Calu3 (cell line): ENCODE measurements at regions not wholly inside any gene's neighbourhood (a gene's known extent, or its start where the extent isn't known, plus 50 kb on each side); places are given as distances from the start of the nearest gene placed in this dataset.

Experiments
- BruUV-seq: library from RNA; stranded (reverse); fragments of 400-500 nt; replicated peaks from 2 replicates; lab custom pipeline; 2021; lab: Mats Ljungman, UMichigan
- CTCF ChIA-PET: fragments of 300-600 bp; sonication (Branson Sonifier 250); formaldehyde crosslinking; loops from one replicate; lab custom pipeline; 2022; ENCODE audit warnings: antibody characterized with exemption; lab: Charles Lee
- DNase-seq: peaks from one replicate; pipeline ENCODE4 v3.0.0; 2022
- H3K27ac Mint-ChIP-seq: one replicate; pipeline ENCODE4 v1.8.0; 2022; ENCODE audit warnings: mixed read lengths; ENCODE audit not compliant: unreplicated experiment
- H3K27me3 Mint-ChIP-seq: one replicate; pipeline ENCODE4 v1.8.0; 2022; ENCODE audit warnings: mixed read lengths; ENCODE audit not compliant: unreplicated experiment
- H3K36me3 Mint-ChIP-seq: one replicate; pipeline ENCODE4 v1.8.0; 2022; ENCODE audit warnings: mild to moderate bottlenecking, moderate library complexity, mixed read lengths; ENCODE audit not compliant: insufficient read depth, unreplicated experiment
- H3K4me1 Mint-ChIP-seq: one replicate; pipeline ENCODE4 v1.8.0; 2022; ENCODE audit warnings: mild to moderate bottlenecking, low read depth, mixed read lengths; ENCODE audit not compliant: unreplicated experiment
- H3K4me3 Mint-ChIP-seq: one replicate; pipeline ENCODE4 v1.8.0; 2022; ENCODE audit warnings: mild to moderate bottlenecking, low read depth, moderate library complexity, mixed read lengths; ENCODE audit not compliant: unreplicated experiment
- H3K9me3 Mint-ChIP-seq: one replicate; pipeline ENCODE4 v1.8.0; 2022; ENCODE audit warnings: low read depth, mixed read lengths; ENCODE audit not compliant: unreplicated experiment
- intact Hi-C: fragments of 100-400 bp; cut with micrococcal nuclease; formaldehyde crosslinking; loops from one replicate; pipeline ENCODE4 v1.10.0; 2022; ENCODE audit not compliant: unreplicated experiment
- TF ChIP-seq, protein P1 (sequence below): fragments of 200-600 bp; IDR thresholded peaks from one replicate; pipeline ENCODE4 v1.8.0; 2022; ENCODE audit warnings: antibody characterized with exemption; ENCODE audit not compliant: unreplicated experiment

DNA sequence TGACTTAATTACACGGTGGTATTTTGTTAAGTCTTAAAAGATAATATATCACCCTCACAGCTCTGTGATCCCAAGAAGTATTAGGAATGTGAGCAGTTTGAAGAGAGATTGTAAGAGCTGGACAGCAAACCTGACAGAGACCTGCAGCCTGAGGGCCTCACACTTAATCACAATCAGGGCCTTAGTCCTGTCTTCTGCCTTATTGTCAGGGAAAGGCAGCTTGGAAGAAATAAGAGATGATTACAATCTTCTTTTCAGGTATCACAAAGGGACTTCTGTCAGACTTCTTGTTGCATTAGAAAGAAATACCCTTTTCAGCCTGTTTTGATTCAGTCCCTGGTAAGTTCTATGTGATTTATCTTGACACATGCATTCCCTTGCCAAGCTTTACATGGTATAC lies 1433.8 kb upstream of the SLC39A10 start:
- CTCF ChIA-PET = no interaction called here
- BruUV-seq = no TSS peak
- intact Hi-C loops = no loop called here
- Mint-ChIP-seq H3K27ac (no peak overlapping the region), H3K36me3 (no peaks in the 10 kb centered on the region), H3K4me3 (no peak overlapping the region), H3K27me3 (no peaks in the 10 kb centered on the region), H3K9me3 (no peaks in the 10 kb centered on the region), H3K4me1 (no peaks in the 10 kb centered on the region)
- TF ChIP-seq, protein P1, sequence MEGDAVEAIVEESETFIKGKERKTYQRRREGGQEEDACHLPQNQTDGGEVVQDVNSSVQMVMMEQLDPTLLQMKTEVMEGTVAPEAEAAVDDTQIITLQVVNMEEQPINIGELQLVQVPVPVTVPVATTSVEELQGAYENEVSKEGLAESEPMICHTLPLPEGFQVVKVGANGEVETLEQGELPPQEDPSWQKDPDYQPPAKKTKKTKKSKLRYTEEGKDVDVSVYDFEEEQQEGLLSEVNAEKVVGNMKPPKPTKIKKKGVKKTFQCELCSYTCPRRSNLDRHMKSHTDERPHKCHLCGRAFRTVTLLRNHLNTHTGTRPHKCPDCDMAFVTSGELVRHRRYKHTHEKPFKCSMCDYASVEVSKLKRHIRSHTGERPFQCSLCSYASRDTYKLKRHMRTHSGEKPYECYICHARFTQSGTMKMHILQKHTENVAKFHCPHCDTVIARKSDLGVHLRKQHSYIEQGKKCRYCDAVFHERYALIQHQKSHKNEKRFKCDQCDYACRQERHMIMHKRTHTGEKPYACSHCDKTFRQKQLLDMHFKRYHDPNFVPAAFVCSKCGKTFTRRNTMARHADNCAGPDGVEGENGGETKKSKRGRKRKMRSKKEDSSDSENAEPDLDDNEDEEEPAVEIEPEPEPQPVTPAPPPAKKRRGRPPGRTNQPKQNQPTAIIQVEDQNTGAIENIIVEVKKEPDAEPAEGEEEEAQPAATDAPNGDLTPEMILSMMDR = no peak
- DNase-seq = no peak

- BruUV-seq = no TSS peak
- DNase-seq = no peak
- Mint-ChIP-seq H3K4me1 (peaks cover 13% of the 10 kb centered on the region), H3K27me3 (no peaks in the 10 kb centered on the region), H3K36me3 (no peaks in the 10 kb centered on the region), H3K27ac (no peak overlapping the region), H3K9me3 (peaks cover 7% of the 10 kb centered on the region), H3K4me3 (no peak overlapping the region)
- TF ChIP-seq, protein P1 = no peak
- intact Hi-C loops = no loop called here
- CTCF ChIA-PET = no interaction called here
Measured at GRCh38 chr2:194214192-194214591, 1442.8 kb upstream of the SLC39A10 start.

DNA sequence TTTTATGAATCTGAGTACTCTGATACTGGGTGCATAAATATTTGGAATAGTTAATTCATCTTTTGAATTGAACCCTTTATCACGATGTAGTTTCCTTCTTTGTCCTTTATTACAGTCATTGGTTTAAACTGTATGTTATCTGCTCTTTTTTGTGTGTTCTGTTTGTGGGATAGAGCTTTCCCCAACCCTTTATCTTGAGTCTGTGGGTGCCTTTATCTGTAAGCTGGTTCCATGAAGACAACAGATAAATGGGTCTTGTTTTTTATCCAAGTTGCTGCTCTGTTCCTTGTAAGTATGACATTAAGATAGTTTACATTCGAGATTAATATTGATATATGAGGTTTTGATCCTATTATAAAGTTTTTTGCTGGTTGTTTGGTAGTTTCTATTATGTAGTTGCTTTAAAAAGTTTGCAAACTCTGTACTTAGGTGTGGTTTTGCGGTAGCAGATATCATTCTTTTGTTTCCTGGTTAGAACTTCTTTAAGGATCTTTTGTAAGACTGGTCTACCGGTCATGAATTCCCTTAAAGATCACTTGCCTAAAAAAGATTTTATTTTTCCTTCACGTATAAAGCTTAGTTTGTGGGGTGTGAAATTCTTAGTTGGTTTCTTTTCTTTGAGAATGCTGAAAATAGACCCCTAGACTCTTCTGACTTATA lies 1451.3 kb upstream of the SLC39A10 start:
- DNase-seq = no peak
- peaks cover 8% of the 10 kb centered on the region for H3K4me1 Mint-ChIP-seq
- CTCF ChIA-PET = no interaction called here
- BruUV-seq = no TSS peak
- H3K4me3 Mint-ChIP-seq = no peak overlapping the region
- peaks cover 7% of the 10 kb centered on the region for H3K9me3 Mint-ChIP-seq
- TF ChIP-seq, protein P1 = no peak
- no peaks in the 10 kb centered on the region for H3K27me3 Mint-ChIP-seq
- intact Hi-C loops = no loop called here
- no peak overlapping the region for H3K27ac Mint-ChIP-seq
- no peaks in the 10 kb centered on the region for H3K36me3 Mint-ChIP-seq

DNA sequence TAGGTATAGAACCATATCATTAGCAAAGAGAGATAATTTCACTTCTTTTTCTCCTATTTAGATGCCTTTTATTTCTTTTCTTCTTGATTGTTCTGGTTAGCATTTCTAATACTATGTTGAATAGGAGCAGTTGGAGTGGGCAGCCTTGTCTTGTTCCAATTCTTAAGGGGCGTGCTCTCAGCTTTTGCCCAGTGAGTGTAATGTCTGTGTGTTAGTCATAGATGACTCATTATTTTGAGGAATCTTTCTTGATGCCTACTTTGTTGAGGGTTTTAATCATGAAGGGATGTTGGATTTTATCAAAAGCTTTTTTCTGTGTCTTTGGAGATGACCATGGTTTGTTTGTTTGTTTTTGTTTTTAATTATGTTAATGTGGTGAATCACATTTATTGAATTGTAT lies 1453.1 kb upstream of the SLC39A10 start:
- intact Hi-C loops = no loop called here
- H3K4me3 Mint-ChIP-seq = no peak overlapping the region
- no peak overlapping the region for H3K27ac Mint-ChIP-seq
- peaks cover 8% of the 10 kb centered on the region for H3K4me1 Mint-ChIP-seq
- no peaks in the 10 kb centered on the region for H3K27me3 Mint-ChIP-seq
- DNase-seq = no peak
- H3K9me3 Mint-ChIP-seq = peaks cover 7% of the 10 kb centered on the region
- no peaks in the 10 kb centered on the region for H3K36me3 Mint-ChIP-seq
- CTCF ChIA-PET = no interaction called here
- no TSS peak for BruUV-seq
- TF ChIP-seq, protein P1 = no peak
